SHP77 (cell line): ENCODE measurements at regions not wholly inside any gene's neighbourhood (a gene's known extent, or its start where the extent isn't known, plus 50 kb on each side); places are given as distances from the start of the nearest gene placed in this dataset.
"Not testable (repeated sequence)": the region's sequence is repeated elsewhere in the genome, so short reads cannot be mapped to it uniquely, and the experiment has no call there.

Source experiments
- DNase-seq, 2 experiments: peaks; one replicate each; lab custom pipeline; 2025; lab: John Stamatoyannopoulos, UW

DNA sequence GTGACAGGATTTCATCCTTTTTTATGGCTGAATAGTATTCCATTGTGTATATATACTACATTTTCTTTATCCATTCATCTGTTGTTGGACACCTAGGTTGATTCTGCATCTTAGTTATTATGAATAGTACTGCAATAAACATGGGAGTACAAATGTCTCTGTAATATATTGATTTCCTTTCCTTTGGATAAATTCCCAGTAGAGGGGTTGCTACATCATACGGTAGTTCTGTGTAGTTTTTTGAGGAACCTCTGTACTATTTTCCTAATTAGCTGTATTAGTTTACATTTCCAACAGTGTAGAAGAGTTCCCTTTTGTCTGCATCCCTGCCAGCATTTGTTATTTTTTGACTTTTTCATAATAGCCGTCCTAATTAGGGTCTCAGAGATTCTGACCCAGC, 201.3 kb downstream of the GIPC2 start:
- DNase-seq = no peak

DNA sequence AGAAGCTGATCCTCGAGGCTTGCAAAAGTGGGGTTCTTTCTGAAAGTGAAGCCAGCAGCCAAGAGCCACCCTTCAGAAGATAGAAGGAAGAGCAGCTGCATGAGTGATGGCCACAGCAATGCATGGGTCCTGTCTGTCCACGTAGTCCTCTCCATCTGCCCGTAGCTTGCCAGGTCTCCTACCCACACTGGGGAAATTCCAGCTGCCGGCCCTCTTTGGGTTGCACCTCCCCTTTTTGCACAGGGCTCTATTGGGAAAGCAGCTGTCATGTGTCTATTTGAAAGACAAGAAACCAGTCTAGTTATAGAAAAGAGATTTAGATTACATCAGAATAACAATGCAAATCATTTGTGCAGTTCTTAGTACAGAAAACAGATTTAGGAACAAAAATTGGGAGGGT, 204.4 kb downstream of the GIPC2 start:
- DNase-seq = no peak

DNA sequence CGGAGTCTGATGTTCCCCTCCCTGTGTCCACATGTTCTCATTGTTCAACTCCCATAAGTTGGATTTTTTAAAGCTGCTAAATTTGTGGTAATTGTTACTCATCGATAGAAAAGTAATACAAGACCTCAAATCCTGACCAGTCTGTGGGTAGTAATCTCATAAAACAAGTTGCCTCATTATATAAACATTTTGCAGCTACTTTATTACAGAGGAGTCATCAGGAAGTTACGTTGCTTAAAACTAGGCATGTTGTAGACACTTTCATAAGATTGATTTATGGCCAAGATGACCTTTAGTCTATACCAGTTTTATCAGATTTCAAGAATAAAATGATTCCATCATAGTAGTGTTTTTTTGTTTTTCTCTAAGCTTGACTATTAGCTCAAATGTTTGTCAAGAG, 208.8 kb downstream of the GIPC2 start:
- DNase-seq = no peak

DNA sequence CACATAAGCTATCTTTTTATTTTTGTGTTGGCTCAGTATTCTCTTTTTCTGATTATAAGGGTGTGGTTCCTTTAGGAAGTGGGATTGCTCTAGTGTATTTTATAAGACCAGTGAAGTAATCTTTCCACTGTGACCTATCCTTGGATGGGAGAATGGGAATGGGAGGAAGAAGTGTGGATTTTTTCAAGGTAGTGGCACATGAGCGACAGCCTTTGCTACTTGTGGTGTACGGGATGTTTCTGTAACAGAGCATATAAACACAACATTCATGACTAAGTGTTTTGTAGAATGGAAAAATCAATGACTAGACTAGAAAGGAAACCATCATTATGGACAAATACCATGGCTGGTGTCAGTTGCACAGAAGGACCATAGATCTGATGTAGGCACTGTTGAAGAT, 209.6 kb downstream of the GIPC2 start:
- no peak for DNase-seq

DNA sequence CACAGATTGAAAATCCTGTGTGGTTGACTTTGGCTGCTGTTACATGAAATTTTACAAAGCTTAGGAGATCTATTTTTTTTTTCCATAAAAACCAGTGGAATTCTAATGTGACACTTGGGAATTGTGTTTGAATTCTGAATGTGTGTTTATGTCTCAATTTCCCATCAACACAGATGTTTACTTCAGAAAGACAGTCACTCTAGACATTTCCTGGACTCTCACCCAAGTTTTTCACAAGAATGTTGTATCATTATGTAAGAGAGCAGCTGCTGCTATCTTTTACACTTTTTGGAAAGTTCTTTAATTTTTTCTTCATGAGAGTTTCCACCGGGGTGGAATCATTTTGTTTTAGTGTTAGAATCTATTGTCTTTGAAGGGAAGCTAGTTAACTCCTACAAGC, 210.1 kb downstream of the GIPC2 start:
- DNase-seq = no peak

DNA sequence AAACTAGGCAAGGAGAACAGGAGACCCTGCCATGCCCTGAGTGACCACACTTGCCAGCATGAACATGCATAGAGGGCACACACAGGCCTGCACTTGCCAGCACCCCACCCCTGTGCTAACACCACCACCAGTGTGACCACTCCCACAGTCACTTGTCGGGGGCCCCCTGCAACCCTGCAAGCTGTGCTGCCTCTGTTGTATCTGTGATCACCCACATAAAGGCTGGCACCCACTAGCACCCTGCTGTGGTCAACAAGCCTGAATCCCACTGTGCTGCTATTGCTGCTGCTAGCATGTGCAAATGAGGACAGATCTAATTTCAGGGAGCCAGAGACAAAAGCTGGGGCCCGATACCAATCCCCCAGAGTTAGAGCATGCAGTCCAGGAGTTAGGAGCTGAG, 217.7 kb downstream of the GIPC2 start:
- DNase-seq = no peak

DNA sequence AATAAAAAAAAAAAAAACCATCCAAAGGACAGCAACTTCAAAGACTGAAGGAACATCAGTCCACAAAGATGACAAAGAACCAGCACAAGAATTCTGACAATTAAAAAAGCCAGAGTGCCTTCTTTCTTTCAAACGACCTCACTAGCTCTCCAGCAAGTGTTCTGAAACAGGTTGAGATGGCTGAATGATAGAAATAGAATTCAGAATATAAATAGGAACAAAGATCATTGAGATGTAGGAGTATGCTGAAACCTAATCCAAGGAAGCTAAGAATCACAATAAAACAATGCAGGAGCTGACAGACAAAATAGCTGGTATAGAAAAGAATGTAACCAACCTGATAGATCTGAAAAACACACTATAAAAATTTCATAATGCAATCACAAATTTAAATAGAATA, 218.2 kb downstream of the GIPC2 start:
- no peak for DNase-seq

DNA sequence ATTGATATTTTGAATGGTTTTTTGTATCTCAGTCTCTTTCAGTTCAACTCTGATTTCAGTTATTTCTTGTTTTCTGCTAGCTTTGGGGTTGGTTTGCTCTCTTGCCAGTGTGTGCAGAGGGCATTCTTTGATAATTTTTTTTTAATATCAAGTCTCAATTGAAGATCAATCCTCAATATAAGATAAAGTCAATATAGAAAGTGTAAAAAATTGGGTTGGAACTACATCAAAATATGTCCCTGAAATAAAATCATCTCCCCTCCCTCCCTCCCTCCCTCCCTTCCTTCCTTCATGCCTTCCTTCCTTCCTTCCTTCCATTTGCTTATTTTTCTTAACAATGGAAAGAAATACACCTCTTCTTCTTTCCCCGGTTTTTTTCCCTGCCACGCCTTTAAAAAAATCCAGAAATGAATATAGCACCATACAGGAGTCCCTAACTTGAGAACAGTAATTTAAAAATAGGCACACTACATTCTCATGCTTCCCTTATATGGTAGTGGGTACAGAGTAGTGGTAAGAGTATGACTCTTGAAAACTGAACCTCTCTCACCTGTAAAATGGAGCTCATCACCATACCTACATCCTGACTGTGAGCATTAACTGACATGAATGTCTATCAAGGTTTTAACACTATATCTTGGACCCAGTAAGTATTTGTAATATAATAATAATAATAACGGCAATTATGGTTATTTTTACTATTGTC, 221.9 kb downstream of the GIPC2 start:
- DNase-seq = no peak

DNA sequence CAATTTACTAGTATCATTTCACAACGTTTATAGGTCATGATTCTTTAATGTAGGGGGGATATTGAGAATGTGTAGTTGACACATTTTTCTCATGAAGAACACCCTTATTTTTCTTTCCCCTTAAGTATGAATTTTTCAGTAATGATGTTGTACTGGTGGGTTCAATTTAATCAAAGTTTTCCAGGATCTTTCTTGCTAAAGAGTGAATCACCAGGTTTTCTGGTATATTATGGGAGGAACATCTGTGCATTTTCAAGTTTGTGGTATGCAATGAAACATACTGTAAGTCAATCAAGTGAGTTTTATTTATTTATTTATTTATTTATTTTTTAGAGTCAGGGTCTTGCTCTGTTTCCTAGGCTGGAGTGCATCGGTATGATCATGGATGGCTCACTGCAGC, 221.2 kb upstream of the PTGFR start:
- DNase-seq = no peak

DNA sequence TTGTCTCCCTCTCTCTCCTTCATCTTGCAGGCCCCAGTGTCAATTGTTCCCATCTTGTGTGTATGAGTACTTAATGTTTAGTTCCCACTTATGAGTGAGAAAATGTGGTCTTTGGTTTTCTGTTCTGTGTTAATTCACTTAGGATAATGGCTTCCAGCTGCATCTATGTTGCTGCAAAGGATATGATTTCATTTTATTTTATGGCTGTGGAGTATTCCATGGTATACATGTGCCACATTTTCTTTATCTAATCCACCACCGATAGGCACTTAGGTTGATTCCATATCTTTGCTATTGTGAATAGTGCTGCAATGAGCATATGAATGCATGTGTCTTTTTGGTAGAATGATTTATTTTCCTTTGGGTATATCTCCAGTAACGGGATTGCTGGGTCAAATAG, 219.4 kb upstream of the PTGFR start:
- DNase-seq = not testable (repeated sequence)

DNA sequence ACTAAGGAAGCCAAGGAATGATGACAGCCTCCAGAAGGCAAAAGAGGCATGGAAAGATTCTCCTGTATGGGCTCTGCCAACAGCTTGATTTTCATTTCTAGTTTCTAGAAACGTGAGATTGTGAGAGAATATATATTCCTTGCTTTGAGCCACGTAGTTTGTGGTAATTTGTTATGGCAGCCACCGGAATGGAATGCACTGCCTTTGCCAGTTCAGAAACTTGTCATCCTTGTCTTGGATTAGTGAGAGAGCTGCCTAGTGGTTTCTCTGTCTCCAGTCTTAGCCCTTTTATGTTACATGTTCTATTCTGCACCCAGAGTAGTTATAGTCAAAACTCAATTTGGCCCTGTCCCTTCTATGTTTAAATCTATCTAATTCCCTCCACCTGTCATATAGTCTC, 216.0 kb upstream of the PTGFR start:
- DNase-seq = no peak

DNA sequence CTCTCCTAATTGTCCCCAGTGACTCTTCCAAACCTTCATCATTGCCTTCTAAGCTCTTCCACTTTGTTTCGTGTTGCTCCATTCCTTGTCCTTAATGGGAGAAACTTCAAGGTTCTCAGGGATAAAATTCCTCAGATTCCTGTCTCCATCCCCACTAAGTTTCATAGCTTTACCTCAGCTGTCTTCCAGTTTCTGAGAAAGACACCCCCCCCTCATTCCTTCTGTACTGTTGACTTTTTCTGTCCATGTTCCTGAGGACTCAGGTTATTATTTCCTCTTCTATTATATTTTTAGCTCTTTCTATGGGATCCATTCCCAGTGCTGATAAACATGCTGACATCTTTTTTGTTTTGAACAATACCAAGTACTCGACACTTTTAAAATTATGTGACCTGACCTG, 215.3 kb upstream of the PTGFR start:
- no peak for DNase-seq

DNA sequence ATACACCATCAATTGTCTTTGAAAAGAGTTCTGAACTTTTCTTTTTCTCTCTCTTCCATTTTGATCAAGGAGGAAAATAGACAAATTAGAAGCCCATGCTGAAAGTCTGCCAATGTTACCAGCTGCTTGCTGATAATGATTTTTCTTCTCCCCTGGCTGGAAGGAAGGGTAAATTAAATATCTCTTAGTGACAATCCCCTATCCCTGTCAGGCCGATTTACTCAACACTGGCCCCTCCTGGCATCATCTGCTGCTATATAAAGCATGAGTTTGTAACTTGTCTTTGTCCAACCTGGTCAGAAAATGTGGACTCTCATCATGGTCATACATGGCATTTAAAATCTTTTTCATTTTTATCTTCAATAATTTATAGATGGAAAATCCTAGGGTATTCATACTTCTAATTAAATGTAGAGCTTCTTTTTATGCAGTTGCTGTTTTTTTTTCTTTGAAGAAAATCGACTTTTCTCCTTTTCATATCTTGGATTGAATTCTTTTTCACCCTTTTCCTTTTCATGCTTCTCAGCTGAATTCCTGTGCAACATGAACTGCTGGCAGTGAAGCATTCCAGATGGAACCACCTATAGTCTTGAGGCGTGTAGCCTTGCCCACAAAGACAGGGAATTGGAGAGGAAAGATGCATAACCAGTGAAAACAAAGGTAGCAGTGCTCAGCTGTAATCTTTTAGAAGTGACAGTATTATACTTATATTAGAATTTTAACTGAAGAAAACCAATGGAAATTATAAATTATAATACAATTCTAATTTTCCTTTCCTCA, 214.7 kb upstream of the PTGFR start:
- no peak for DNase-seq

DNA sequence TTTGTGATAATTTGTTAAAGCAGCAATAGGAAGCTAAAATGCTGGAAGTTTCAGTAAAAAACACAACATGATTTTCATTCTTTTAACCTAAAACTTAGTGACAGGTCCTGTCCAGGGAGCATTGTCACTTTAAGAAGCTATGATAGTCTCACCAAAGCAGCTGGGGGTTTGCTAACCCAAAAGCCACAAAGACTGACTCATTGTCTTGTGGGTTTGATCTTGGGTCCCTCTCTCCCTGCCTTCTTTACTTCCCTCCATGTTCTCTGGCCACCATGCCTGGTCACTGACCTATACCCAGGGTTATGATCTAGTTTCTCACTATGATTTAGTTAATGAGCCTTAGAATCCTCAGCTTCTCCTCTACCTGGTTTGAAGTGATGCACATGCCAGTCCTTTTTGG, 213.5 kb upstream of the PTGFR start:
- DNase-seq = no peak

DNA sequence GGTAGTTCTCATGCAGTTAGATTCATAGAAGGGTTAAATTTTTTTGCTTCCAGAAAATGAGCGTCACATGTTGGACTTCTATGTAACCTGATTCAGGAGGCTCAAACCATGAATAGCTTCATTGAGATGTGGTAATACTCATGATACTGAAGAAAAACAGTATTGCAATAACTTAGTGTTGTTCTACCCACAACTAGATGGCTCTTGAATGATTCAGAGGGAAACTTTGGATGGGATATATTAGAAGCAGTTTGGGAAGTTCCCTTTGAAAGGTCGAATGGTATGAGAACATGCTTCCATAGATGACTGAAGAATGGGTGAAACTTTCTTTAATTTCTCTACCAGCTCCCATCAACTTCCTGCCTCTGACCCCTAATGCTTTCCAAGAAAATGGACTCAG, 211.7 kb upstream of the PTGFR start:
- DNase-seq = no peak

DNA sequence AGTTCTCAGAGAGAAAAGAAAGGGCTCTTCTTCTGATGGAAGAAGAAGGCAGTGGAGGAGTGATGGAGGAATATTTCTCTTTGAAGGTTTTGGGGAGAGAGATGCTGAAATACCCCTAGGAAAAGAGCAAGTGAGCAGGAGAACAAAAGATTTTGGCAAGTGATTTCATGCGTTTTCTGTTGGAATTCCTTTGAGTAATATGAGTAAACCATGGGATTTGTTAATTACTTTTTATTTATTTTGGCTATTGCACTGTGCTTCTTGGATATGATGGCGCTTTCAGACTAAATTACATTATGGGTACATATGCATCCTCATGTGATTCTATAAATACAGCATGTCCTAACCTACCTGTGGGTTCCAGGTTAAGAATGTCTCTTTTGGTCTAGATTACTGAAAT, 210.1 kb upstream of the PTGFR start:
- DNase-seq = no peak

DNA sequence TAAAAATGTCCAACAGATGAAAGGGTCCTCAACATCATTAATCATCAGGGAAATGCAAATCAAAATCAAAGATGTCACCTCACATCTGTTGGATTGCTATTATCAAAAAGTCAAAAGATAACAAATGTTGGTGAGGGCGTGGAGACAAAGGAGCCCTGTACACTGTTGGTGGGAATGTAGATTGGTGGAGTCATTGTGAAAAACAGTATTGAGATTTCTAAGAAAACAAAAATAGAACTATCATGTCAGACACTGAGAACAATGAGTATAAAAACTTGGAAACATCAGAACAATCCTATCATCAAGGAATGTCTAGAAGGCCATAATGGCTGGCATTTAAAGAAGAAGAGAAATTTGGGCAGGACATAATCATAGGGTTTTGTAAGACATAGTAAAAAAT, 209.2 kb upstream of the PTGFR start:
- no peak for DNase-seq

DNA sequence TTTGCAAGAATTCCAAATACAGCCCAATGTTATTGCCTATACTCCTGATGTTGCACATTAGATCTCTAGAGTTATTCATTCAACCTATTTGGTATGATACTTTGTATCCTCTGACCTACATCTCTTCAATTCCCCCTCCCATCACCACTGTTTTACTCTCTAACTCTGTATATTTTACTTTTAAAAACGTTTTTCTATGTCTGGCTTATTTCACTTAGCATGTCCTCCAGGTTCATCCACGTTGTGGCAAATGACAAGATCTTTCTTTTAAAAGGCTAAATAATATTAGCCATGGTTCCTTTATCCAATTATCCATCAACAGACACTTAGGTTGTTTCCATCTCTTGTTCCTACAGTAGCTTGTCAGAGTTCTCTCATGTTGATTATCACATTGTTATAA, 207.1 kb upstream of the PTGFR start:
- no peak for DNase-seq

DNA sequence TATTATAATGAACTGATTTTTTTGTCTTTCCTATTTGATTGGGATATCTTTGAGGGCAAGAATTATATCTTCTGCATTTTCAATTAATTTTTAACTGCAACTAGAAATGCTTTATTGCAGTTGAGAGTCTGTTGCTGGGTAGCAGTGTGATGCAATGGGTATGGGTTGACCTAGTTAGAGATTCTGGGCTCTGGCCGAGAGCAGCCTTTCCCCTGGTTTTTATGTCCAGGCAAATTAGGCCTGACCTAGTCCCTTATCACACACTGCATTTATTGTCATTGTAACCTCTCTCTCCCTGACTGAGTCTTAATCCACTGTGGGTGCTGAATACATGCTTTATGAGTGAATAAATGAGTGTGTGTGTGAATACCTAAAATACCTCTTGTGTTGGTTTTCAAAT, 206.4 kb upstream of the PTGFR start:
- DNase-seq = no peak

DNA sequence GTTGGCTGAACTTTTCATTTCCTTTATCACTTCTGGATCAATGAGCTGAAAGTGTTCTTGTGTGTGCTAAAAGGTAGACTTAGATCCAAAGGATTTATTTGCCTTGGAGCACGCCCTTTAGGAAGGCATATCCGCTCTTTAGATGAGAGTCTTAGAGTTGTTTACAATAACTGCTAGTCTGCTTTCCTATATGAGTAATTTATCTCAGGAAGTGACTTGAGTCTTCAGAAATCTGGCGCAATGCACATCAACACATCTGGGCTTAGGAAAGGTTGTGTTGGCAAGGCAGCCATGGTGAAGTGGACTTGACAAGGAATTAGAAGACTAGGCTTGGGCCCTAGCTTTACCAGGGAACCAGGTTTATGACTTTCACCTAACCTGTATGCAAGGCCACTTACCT, 204.1 kb upstream of the PTGFR start:
- DNase-seq = no peak

DNA sequence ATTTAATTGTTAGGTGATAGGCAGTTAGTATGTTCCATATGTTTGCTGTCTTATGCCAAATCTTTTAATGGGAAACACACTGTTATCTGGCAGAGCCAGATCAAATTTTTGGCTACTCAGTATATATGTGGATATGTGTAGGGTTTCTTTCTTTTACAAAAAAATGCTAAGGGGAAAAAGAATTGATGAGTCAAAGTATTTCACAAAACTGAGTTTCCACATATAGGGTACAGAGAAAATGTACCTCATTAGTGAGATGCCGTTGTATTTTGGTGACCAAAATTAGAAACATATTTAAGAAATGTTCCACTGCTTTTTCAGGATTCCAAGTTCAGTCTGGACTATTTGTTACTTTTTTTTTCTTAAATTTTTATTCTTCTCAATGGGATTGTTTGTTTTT, 201.2 kb upstream of the PTGFR start:
- no peak for DNase-seq

DNA sequence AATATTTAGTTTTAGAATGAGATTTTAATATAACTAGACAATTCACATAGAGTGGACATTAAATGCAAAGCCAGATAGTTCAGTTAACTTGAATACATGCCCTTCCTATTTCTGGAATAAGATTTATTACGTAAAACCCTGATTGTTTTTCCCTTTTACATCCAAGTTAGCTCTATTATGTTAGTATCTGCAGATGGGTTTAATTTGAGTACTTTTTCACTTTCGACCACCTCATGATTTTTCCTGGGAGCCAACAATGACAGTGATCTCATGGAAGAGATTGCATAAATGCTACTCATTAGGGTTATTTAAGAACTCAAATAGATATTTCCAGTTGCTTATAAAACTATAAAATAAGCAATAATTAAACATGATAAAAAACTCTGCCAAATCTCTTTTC, 199.4 kb upstream of the PTGFR start:
- DNase-seq = no peak

DNA sequence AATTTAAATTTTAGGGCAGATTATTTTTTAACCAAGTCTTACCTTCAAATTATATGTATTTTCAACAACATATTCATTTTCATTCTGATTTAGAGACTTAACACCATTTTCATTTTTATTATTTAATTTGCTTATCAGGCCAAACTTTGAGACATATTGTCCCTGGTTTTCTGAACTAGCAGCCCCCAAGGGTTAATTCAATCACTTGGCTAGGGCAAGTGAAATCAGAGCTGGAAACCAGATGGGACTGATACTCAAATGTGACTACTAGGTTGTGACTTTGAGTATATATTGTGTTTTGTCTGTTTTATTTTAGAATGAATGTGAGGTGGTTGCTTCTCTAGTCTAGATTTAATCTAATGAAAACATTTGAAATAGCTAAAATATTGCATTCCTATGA, 198.9 kb upstream of the PTGFR start:
- DNase-seq = no peak

DNA sequence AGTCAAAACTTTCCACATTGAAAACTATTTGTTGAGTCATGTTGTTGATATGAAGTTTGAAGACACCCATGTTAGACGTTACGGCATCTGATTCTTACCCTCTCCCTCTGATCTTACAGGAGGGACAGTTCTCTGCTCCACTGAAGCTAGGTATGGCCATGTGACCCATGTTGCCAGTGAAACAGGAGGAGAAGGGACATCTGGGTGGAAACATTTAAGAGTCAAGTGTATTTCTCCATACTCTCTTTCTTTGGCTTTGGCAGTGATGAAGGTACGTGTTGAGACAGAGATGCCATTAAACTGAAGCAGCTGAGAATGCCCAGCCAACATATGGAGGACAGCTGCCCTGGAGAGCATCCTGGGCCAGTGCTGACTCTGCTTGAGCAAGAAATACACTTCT, 198.4 kb upstream of the PTGFR start:
- no peak for DNase-seq
